GM18951 (cell line): ENCODE measurements at regions not wholly inside any gene's neighbourhood (a gene's known extent, or its start where the extent isn't known, plus 50 kb on each side); places are given as distances from the start of the nearest gene placed in this dataset.

Source experiments
- POLR2A ChIP-seq: IDR thresholded peaks from 4 replicates; pipeline ENCODE4 v1.6.1; 2011; ENCODE audit warnings: mild to moderate bottlenecking; ENCODE audit not compliant: insufficient read length, insufficient read depth; ENCODE audit errors: extremely low read depth
- in situ Hi-C: fragments of 300-500 bp; cut with MboI; formaldehyde crosslinking; loops from one replicate; pipeline ENCODE4 v1.12.0; 2022; ENCODE audit warnings: low sequenced_read_pairs, mixed read lengths, inconsistent platforms; ENCODE audit not compliant: unreplicated experiment

DNA sequence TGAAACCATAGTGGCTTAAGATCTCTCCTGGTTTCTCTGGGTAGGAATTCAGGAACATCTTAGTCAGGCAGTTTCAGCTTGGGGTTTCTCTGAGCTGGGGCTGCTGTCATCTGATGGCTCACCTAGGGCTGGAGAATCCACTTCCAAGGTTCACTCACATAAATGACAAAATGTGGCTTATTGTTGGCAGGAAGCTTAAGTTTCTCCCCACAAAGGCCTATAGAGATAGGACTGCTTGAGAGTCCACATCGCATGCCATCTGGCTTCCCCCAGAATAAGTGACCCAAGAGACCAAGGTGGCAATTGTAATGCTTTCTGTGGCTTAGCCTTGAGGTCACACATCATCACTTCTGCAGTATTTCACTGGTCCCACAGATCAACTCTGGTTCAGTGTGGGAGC, 131.4 kb downstream of the EDN1 start:
- in situ Hi-C loops: no loop called here

DNA sequence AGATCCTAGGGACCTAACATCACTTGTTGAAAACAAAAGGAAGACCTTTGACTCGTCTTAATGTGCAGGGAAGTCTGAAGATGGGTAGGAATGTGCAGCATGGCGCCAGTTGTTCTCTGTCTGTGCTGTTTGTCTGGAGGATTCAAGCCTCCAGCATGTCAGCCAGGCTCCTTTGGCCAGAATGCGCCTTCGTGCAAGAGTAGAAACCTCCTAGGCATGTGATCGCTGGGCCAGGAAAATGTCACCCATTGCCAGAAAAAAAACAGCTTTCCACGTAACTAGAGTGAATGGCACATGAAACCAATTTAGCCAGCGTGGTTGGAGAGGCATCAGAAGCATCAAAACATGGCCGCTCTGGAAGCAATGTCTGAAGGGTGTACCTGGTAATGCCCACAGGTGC, 132.7 kb downstream of the EDN1 start:
- in situ Hi-C loops: no loop called here
- no peak for TF ChIP-seq POLR2A

More for the DNA sequence above, 131.4 kb downstream of the EDN1 start:
- no peak for TF ChIP-seq POLR2A

GRCh38 chr6:12423832-12424231, 133.7 kb downstream of the EDN1 start:
- no peak for TF ChIP-seq POLR2A
- in situ Hi-C loops: no loop called here

DNA sequence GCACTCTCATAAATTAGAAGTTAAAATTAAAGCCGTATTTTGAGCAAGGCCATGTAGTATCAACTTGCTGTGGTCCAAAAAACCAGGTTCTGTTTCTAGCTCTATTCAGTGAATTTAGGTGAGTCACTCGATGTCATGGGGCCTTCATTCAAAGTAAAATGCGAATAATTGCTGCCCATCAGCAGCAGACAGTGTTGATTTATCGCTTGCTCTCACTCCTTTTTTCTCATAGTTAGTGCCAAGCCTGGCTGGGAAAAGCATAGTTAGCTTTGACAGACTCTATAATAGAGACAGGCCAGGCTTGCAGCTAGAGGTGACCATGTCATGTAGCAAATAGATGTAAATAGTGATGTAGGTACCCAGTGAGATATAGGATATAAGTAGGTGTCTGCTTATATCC, 136.0 kb downstream of the EDN1 start:
- no peak for TF ChIP-seq POLR2A

GRCh38 chr6:12431023-12431422, 140.9 kb downstream of the EDN1 start:
- no peak for TF ChIP-seq POLR2A
- in situ Hi-C loops: no loop called here

More for the DNA sequence above, 136.0 kb downstream of the EDN1 start:
- in situ Hi-C loops: no loop called here

- TF ChIP-seq POLR2A: no peak
- in situ Hi-C loops: no loop called here
Measured at GRCh38 chr6:12436224-12436623, 146.1 kb downstream of the EDN1 start.

DNA sequence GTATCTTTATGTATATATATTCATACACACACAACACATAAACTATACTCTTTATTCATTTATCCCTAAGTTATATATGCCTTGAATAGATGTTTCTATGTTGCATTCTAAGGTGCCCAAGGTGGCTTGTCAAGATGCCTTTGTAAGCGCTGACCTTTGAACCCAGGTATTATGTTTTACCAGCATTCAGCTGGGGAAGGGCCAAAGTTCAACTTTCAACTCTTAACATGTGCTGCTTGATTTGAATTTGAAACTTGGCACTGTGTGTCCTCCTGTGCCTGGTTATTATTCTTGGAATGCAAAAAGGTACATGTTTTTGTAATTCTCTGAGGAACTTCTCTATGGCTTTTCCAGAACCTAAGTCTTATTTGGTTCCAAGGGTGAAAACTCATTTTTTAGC, 146.5 kb downstream of the EDN1 start:
- no peak for TF ChIP-seq POLR2A
- in situ Hi-C loops: no loop called here

- TF ChIP-seq POLR2A: no peak
- in situ Hi-C loops: no loop called here
Measured at GRCh38 chr6:12439296-12439695, 149.1 kb downstream of the EDN1 start.

GRCh38 chr6:12440981-12441380, 150.8 kb downstream of the EDN1 start:
- in situ Hi-C loops: no loop called here
- no peak for TF ChIP-seq POLR2A

- in situ Hi-C loops: no loop called here
Measured at GRCh38 chr6:12442455-12442854, 152.3 kb downstream of the EDN1 start.

DNA sequence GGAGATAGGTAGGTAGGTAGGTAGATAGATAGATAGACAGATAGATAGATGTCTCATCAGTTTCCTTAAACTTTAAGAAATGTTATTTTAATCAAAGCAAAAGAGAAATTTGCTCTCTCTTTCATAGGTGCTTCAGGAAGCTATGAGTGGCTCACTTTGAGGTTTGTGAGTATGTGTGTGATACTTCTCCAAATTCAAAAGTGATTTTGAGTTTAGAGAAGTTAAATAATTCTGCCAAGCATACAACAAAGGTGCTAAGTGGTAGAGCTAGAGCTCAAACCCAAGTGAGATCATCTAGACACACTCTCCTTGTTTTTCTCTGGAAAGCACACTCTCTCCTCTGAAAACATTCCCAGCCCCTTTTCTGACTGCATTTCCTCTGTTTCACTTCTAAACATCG, 156.2 kb downstream of the EDN1 start:
- in situ Hi-C loops: no loop called here
- no peak for TF ChIP-seq POLR2A

More at GRCh38 chr6:12442455-12442854, 152.3 kb downstream of the EDN1 start:
- TF ChIP-seq POLR2A: no peak

DNA sequence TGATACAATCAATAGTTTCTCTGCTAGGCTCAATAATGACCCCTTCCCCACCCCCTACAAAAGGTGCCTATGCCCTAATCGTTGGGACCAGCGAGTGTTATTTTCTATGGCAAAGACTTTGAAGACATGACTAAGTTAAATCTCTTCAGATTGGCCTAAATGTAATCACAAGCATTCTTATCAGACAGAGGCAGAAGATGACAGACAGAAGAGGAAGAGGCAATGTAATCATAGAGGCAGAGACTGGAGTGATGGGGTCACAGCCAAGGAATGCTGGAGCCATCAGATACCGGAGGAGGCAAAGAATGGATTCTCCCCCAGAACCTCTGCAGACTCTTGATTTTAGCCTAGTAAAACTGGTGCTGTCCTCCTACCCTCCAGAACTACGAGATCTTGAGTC, 159.3 kb downstream of the EDN1 start:
- in situ Hi-C loops: no loop called here
- TF ChIP-seq POLR2A: no peak

- no peak for TF ChIP-seq POLR2A
- in situ Hi-C loops: no loop called here
Measured at GRCh38 chr6:12450467-12450866, 160.3 kb downstream of the EDN1 start.

DNA sequence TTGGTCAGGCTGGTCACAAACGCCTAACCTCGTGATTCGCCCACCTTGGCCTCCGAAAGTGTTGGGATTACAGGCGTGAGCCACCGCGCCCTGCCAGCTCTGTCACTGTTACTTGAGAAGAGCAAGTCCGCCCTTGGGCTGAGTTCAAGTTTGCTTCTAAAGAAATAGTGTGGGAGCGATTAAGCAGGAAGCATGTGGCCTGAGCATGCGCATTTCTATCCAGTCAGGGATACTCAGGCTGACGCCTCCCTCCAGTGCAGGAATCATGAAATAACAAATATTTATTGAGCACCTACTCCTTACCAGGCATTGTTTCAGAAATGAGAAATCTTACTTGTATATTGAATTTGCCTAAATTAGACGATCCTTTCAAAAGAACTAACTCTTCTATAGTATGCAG, 166.2 kb downstream of the EDN1 start:
- TF ChIP-seq POLR2A: no peak
- in situ Hi-C loops: no loop called here

DNA sequence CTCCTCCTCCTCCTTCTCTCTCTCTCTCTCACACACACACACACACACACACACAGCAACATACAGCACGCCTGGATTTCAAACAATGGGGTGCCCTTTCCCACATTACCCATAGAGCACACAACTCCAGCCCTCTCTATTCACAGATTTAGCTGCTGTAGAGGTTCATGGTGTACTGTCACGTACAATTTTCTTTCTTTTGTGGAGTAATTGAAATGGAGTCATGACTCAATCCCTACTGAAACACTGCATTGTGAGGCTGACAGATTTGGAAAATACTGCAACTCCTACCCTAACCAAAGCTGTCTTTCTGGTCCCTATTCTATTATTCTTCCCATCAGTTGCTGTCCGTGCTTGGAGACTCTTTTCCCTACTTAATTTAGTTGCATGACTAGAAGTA, 166.9 kb downstream of the EDN1 start:
- no peak for TF ChIP-seq POLR2A
- in situ Hi-C loops: no loop called here
